ENCODE measurements at regions not wholly inside any gene's neighbourhood (a gene's known extent, or its start where the extent isn't known, plus 50 kb on each side); places are given as distances from the start of the nearest gene placed in this dataset.

- no peak for DNase-seq
Measured at GRCh38 chr4:100130964-100131363, 59.3 kb downstream of the DDIT4L start.

GRCh38 chr4:100130491-100130890, 59.8 kb downstream of the DDIT4L start:
- no peak for DNase-seq

- no peak for DNase-seq
Measured at GRCh38 chr4:100129774-100130173, 60.5 kb downstream of the DDIT4L start.

GRCh38 chr4:100128338-100128737, 61.9 kb downstream of the DDIT4L start:
- no peak for DNase-seq

- no peak for DNase-seq
Measured at GRCh38 chr4:100124715-100125114, 65.6 kb downstream of the DDIT4L start.

GRCh38 chr4:100118181-100118580, 72.1 kb downstream of the DDIT4L start:
- DNase-seq: no peak

GRCh38 chr4:100117750-100118149, 72.5 kb downstream of the DDIT4L start:
- no peak for DNase-seq

GRCh38 chr4:100114909-100115308, 75.4 kb downstream of the DDIT4L start:
- no peak for DNase-seq

- no peak for DNase-seq
Measured at GRCh38 chr4:100113732-100114131, 76.5 kb downstream of the DDIT4L start.

GRCh38 chr4:100113096-100113495, 77.2 kb downstream of the DDIT4L start:
- no peak for DNase-seq

- no peak for DNase-seq
Measured at GRCh38 chr4:100109921-100110320, 80.3 kb downstream of the DDIT4L start.

- no peak for DNase-seq
Measured at GRCh38 chr4:100108869-100109268, 81.4 kb downstream of the DDIT4L start.

- no peak for DNase-seq
Measured at GRCh38 chr4:100106982-100107381, 83.3 kb downstream of the DDIT4L start.

- no peak for DNase-seq
Measured at GRCh38 chr4:100103671-100104070, 86.6 kb downstream of the DDIT4L start.

GRCh38 chr4:100100985-100101384, 89.3 kb downstream of the DDIT4L start:
- DNase-seq: no peak

GRCh38 chr4:100099746-100100145, 90.5 kb downstream of the DDIT4L start:
- DNase-seq: no peak

GRCh38 chr4:100098681-100099080, 91.6 kb downstream of the DDIT4L start:
- no peak for DNase-seq

- no peak for DNase-seq
Measured at GRCh38 chr4:100098011-100098545, 92.2 kb downstream of the DDIT4L start.

- peak; percentile 71 for DNase-seq
Measured at GRCh38 chr4:100095729-100096595, 94.3 kb downstream of the DDIT4L start.

GRCh38 chr4:100093091-100093866, 97.0 kb downstream of the DDIT4L start:
- peak; percentile 82 for DNase-seq

GRCh38 chr4:100087743-100088142, 102.5 kb downstream of the DDIT4L start:
- no peak for DNase-seq

- no peak for DNase-seq
Measured at GRCh38 chr4:100086766-100087431, 103.4 kb downstream of the DDIT4L start.

- no peak for DNase-seq
Measured at GRCh38 chr4:100084892-100085291, 105.4 kb downstream of the DDIT4L start.

Data from DMS153 (cell line).